CD4-positive, alpha-beta T cell treated with Interleukin-12 subunit alpha and Interleukin-12 subunit beta, for 1 hour (primary cell): ENCODE measurements at regions not wholly inside any gene's neighbourhood (a gene's known extent, or its start where the extent isn't known, plus 50 kb on each side); places are given as distances from the start of the nearest gene placed in this dataset.
A peak's percentile ranks its signal among the peaks of the same experiment; 100 is the strongest.

Experiments used
- DNase-seq: peaks from one replicate; pipeline ENCODE4 v3.0.0-alpha.2; 2020

DNA sequence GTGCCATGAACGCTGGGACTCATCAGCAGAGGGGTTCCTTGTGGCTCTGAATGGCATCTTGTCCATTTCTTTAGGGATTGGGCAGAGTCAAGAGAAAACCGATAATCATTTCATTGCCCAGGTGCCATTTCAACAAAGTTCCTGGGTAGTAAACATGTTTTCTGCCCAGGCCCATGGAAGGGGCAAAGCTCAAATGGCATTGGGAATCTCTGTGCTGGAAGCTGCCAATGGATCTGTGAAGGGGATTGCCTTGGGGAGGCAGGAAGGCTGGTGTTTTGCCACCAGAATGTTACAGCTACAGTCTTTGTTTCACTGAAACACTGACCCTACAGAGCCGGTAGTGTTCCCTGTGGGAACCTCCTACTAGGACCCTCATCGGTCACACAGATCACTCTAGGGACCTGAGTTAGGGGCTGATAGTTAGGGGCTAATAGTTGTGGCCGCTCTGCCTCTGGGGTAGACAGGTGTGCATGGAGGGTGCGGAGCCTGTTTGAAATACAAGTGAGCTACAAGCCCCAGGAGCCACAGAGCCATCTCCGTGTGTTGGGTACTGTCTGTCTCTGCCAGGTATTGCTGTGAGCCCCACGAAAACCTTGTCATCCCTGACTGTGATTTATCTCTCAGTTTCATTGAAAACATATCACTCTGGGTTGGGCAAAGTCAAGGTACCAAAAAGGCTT is 224.4 kb upstream of the COPS8 start:
- DNase-seq = no peak

DNA sequence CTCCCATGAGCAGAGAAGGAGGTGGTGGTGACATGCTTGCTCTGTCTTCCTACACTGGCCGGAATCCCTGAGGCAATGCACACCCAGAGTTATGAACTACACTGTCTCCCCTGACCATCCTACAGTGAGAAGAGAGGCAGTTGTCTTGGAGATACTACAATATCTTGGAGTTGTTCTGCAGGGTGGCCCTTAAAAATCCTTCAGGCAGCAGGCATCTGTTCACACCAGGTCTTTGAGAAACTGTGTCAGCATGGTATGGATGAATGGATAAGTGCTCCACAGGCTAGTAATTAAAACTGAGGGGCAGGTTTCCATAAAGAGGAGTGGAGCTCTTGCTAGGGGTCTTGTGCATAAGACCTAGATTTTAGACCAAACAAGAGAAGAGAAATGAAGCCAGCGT is 223.7 kb upstream of the COPS8 start:
- no peak for DNase-seq

DNA sequence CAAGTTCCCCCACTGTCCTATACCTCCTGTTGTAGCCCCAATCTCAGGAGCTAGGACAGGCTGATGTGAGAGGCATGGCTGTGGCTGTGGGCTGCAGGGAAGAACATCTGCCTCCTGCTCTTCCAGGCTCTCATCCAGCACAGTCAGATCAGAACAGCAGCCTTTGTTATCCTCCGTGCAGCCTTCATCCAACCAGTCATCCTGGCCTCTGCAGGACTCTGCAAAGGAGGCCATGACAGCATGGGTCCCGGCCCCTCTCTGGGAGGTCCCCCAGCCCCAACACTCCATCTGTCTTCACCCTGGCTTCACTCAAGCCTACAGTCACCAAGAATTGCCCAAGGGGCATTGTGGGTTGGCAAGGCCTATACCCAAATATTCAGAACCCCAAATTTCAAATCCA is 223.2 kb upstream of the COPS8 start:
- no peak for DNase-seq

DNA sequence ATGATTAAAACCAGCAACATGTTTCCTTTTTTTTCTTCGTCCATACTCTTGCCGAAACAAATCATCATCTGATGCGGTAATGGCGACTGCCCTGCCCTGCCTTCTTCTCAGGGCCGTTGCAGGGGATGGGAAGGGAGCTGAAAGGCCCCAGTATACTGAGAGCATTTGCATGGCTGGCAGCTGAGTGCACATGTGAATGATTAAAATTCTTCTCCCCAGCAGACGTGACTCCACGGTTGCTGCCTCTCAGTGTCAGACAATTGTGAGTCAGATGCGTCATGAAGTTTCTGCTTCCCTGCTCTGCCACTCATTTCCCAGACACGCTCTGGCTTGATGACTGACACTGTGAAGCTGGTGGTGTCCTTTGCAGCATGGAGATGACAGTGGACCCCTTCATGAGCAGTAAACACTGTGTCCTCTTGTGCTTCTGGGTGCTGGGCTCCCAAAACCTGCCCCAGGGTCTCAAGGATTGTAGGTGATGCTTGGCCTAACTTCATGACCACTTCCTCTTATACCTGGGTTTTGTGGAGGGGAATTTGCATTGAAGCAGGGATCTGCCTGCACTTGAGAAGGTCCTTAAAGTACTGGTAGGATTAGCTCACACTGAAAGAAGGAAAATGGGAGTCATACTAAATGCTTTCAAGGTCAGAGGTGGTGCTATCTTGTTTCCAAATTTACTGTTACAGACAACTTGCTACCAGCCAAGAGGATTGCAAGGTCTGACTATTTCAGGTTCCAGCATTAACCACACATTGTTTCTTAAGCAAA is 222.5 kb upstream of the COPS8 start:
- DNase-seq = no peak

DNA sequence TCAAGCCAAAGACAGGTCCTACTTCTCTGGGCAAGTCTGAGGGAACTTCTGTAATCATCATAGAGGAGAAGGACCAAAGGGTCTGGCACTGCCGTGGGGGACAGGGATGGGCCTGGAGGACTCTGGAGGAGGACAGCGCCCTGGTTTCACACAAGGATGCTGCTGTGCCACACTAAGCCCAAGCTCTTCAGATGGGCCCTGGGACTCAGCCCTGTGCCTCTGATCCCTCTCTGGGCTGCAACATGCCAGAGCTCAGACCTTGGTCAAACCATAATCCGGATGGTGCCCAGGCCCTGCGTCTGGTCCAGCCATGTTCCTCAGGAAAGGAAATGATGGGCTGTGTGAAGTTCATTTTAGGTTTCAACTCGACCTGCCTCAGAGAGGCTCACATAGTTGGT is 222.0 kb upstream of the COPS8 start:
- DNase-seq = no peak

DNA sequence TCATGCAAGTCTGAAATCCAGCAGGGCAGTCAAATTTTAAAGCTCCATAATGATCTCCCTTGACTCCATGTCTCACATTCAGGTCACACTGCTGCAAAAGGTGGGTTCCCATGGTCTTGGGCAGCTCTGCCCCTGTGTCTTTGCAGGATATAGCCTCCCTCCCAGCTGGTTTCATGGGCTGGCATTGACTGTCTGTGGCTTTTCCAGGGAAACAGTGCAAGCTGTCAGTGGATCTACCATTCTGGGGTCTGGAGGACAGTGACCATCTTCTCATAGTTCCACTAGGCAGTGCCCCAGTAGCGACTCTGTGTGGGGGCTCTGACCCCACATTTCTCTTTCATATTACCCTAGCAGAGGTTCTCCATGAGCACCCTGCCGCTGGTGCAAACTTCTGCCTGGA is 220.6 kb upstream of the COPS8 start:
- DNase-seq = no peak

DNA sequence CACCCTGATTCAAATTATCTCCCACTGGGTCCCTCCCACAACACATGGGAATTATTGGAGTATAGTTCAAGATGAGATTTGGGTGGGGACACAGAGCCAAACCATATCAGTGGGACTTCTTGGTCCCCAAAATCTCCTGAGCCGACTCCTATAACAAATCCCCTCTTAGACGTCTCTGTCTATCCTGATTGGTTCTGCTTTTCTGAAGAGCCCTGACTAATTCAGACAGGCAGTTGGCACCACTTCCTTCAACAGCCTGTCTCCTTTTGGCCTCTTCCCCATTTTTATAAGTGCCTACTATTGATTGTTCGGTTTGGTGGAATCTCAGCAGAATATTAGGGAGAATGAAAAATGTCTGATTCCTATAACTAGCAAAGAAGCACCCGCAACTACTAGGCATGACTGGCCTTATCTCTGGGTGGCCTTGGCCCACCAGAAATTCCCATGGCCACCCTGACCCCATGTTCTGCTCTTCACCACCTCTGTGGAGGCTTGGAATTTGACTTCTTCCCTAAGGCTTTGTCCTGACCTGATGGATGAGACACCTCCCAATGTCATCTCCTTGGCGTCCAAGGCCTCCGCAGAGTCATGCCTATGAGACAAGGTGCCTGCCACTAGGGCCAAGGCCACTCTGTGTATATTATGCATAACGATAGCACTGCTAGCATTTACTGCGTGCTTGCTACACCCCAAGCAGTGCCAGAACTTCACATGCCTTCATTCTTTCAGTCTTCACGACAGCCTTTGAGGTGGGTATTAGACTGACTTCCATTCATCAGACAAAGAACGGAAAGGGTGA is 218.9 kb upstream of the COPS8 start:
- DNase-seq = no peak

DNA sequence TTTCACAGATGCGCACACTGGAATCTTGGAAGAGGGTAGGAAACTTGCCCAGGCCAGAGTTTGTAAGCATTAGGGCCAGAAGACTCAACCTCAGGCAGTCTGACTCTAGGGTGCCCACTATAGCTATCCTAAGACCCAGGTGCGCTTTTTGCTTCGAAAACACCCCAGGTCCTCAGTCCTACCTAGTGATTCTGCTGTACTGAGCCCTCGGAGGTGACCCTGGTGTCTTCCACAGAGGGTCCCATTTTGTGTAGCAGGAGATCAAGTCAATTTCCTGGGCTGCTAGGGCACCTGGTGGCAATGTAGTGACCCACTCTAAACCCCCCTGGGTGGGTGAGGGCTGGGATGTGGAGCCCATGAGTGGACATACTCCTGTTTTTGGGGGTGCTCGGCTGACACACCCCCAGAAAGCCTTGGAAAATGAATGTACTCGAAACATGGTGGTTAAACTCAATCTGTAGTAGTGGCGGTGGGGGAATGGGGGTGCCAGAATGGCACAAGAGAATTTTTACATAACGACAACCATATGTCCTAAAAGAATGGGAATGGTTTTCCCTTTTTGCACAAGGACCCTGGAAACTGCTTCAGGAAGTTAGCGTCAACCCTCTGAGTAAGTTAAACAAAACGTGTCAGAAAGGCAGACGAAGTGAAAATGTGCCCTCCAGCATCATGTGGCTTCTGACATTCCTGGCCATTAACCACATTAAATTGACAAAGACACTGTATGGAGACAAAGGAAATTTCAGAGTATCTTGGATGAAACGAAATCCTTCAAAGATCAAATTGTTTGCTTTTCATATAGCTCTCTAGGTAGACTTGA is 218.0 kb upstream of the COPS8 start:
- no peak for DNase-seq

DNA sequence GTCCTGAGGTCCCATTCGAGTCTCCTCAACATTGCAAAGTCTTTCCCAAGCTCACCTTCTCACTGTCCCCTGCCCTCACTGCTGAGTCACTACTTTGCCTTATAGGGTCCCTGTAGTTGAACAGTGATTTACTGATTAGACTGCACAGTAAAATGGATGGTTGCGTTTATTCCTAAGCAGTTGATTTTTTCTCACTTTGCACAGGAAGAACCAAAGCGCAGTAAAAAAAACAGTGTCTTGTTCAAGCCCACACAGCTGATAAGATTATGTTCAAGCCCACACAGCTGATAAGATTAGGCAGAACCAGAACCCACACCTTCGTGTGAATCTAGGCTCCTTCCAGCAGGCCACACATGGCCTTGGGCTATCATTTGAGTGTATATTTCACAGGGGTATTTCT is 215.3 kb upstream of the COPS8 start:
- no peak for DNase-seq

DNA sequence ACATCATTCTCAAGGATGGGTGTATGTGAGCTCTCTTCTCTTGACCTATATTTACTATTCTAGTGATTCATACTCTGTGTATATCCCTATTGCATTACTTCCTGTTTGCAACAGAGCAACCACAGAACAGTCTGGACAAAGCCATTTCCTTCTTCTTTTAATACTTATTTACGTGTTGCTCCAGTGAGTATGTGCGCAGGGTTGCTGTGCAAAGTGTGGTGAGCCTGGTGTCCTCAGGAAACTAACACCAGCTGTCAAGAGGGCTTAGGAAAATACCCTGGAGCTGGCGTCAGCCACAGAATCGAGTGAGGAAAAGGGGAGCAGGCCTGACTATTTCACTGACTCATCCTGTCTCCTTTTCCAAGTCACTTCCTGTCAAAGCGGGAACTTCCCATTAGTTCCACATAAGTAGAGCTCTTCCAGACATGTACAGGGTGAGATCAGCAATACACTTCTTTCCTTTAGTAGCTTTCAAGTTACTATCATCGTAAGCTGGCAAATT is 214.1 kb upstream of the COPS8 start:
- DNase-seq = peak; percentile 3

DNA sequence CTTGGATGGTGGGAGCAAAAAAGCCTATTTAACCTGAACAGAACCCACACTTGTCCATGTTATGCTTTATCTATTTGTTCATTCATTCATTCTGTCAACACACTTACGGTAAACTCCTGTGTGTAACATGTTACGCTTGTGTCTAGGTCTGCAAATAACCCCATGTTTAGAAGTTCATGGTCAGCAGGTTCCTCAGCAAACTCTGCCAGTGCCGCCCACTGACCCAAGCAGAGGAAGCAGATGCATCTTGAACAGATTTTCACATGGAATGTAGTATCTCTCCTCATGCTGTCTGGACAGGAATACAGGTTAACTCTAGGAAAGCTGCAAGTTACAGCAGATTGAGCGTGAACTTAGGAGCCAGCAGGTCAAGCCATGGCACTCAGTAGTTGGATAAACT is 213.7 kb upstream of the COPS8 start:
- DNase-seq = no peak

DNA sequence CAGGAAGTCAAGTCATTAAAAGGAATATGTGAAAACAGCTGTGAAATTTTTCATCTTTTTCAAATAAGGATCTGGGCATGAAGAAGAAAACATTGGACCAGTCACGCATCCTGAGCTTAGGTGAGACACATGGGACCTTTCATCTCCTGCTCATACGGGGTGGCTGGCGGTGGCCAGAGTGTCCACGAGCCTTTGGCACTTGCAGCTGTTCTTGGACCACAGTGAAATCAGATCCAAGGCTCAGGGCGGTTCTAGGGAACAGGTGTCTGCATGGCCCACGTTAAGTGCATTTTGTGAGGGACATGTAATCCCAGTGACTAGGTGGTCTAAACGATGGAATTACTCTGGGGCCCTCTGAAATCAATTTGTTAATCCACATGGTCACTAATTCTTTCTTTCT is 212.7 kb upstream of the COPS8 start:
- no peak for DNase-seq

DNA sequence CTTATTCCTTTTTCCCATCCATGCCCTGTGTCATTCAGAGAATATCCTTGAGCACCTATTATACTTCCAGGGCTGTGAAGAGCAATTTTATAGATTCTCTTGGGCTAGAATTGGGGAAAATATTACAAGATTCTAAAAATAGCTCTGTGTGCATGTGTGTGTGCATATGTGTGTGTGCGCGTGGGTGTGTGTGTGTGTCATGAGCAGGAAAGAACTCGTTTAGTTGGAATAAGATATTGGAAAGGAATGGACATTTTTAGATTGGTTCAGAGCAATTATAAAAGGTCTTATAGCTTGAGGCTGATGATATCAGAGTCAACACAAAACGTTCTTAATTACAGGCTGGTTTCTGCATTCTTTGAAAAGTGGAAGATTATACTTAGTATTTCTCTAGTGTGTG is 212.1 kb upstream of the COPS8 start:
- DNase-seq = no peak

DNA sequence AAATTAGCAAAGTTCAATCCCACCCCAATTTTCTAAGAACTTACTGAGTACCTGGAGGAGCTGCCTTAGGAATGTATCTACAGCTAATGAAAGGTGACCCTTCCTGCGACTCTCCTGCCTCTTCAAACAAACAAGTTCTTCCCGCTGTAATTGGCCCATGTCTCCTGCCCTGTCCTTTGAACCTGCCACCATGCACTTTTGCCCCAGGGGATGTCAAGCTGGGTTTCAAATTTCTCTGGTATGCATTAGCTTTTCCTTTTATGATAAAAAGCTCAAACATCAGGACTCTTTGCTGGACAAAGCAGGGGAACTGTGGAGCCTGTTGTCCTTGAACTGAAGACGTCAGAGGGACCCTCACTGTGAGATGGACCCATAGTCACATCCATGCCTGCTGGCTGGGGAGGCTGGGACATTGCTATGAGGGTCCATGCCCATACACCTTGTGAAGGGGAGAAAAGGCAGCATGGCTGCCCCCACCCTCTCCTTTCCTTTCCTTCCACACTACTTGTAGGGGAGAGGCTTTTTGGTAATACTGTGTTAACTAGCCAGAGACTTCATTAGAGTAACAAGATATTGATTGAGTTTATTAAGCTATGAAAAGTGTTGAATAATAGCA is 210.7 kb upstream of the COPS8 start:
- DNase-seq = no peak

DNA sequence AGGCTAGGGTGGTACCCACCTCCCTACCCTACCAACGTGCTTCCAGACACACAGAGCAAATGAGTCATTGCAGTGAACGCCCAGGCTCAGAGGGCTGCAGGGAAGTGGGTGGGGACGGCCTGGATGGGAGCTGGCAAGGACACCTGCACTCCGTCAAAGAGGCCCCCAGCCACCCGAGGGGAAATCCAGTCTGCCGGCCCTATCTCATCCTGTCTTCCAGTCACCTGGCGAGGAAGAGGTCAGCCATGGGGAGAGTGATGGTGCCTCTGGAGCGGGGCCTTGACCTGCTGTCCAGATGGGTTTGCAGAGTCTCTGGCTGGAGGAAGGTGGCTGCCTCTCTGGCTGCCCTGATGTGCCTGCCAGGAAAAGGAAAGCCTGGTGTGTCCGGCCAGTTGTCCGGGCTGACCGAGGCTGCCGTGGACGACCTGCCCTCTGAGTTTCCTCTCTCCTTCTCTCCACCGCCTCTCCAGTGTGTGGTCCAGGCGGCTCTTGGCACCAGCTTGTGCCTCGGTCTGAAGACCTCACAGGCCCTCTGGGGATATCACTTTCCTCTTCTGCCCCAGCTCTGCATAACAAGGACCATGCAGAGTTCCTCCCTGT is 209.7 kb upstream of the COPS8 start:
- DNase-seq = no peak

DNA sequence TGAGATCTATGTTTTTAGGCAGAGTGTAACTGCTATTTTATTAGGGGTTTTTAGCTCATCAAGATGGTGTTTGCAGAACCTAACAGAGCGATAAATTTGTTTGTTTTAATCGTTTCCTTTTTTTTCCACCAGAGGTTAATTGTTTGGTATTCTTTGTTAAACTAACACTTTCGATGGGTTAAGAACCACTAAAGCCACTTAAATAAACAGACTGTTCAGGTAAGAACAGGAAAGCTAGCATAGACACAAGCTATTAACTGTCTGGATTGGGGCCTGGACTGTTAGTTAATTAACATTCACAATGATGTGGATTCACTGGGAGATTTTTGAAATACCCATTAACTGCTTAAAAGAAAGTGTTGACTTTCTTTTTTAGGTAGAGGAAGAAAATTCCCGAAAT is 209.0 kb upstream of the COPS8 start:
- DNase-seq = no peak

DNA sequence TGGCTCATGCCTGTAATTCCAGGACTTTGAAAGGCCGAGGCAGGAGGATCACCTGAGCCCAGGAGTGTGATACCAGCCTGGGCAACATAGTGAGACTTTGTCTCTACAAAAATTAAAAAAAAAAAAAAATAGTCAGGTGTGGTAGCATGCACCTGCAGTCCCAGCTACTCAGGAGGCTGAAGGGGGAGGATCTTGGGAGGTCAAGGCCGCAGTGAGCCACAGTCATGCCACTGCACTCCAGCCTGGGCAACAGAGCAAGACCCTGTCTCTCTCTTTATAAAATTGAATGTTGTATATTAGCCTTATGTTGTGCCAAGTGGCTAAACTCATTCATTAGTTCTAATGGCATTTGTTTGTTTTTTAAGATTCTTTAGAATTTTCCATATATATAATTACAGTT is 207.7 kb upstream of the COPS8 start:
- no peak for DNase-seq

DNA sequence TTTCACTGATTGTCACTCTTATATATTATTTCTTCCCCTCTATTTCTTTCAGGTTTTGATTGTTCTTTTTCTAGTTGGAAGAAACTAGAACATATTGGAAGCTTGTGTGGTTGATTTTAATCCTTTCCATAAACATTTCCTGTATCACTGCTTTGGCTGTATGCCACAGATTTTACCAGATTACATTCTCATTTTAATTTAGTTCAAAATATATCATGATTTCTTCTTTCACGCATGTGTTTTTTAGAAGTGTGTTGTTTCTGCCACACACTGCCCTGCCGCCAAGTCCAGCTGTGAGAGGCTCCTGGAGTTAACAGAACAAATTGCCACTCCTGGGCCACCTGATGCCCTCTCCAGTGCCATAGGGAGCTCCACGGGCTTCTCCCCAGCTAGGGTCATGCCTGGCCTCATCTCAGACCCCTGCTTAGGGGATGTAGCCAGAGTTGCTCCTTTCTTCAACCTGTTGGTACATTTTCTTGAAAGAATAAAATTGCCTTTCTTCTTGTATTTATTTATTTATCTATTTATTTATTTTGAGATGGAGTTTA is 206.2 kb upstream of the COPS8 start:
- DNase-seq = no peak

DNA sequence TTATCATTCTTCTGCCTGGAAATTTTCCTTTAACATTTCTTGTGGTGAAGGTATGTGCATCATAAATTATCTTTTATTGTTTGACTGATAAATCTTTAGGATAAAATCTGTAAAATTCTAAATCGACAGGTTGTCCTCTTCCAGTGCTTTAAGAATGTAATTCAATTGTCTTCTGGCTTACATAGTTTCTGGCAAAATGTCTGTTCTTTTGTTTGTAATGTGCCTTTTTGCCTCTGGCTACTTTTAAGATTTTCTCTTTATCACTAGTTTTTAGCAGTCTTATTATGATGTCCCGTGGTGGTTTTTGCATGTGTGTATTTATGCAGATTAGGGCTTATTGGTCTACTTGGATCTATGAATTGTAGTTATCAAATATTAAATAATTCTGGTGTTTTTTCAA is 203.6 kb upstream of the COPS8 start:
- no peak for DNase-seq

DNA sequence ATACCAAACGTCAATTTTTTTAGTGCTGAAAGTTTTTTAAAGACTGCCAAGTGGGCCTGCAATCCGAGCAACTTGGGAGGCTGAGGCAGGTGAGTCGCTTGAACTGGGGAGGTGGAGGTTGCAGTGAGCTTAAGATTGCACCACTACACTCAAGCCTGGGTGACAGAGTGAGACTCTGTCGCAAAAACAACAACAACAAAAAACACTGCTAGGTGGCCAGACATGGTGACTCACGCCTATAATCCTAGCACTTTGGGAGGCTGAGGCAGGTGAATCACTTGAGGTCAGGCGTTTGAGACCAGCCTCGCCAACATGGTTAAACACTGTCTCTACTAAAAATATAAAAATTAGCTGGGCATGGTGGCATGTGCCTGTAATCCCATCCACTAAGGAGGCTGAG is 202.8 kb upstream of the COPS8 start:
- no peak for DNase-seq

DNA sequence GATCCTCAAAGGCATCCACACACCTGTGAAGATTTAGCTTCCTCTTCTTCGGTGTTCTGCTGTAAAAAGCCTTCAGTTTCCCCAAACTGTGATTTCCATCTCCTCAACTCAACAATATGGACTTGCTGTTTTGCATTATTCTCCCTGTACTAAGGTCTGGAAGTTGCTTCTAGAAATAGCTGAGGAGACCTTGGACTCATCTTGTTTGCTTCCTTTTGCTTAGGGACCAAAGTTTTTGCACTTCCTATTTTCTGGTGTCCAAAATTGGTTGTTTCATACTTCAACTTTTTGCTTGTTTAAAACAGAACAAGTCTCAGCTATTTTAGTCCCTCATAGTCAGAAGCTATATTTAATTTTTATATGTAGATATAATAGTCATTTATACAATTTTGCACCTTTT is 201.9 kb upstream of the COPS8 start:
- no peak for DNase-seq
